ENCODE measurements at regions not wholly inside any gene's neighbourhood (a gene's known extent, or its start where the extent isn't known, plus 50 kb on each side); places are given as distances from the start of the nearest gene placed in this dataset.

GRCh38 chr5:5941486-5941885 lies 436.9 kb downstream of the MED10 start:
- Histone ChIP-seq H3K4me3 (ENCODE audit: insufficient read depth, low read depth, low read length) (no peak overlapping the region), H3K4me1 (ENCODE audit: insufficient read depth, low read length) (no peaks in the 10 kb centered on the region), H3K9me3 (ENCODE audit: insufficient read depth, low read depth, low read length) (peaks cover 5% of the 10 kb centered on the region), H3K79me2 (ENCODE audit: insufficient read depth, low read length) (no peaks in the 10 kb centered on the region), H2AFZ (ENCODE audit: low read depth, low read length) (no peak overlapping the region), H3K4me2 (ENCODE audit: low read length) (no peak overlapping the region), H3K36me3 (ENCODE audit: insufficient read depth, low read length) (no peaks in the 10 kb centered on the region), H3K27ac (ENCODE audit: low read depth, low read length) (no peak overlapping the region), H4K20me1 (ENCODE audit: insufficient read depth, low read length) (no peaks in the 10 kb centered on the region), H3K9ac (ENCODE audit: low read length) (no peak overlapping the region), H3K27me3 (ENCODE audit: insufficient read depth, low read length) (no peaks in the 10 kb centered on the region)
- FAIRE-seq (no peak), DNase-seq (ENCODE audit: low read depth) (no peak)
- TF ChIP-seq EZH2 (IDR thresholded peaks at IDR 0.05; ENCODE audit: insufficient read depth, low read length) (no peak), CTCF (IDR thresholded peaks at IDR 0.05; ENCODE audit: insufficient read depth, low read depth, low read length) (no peak)
- Mint-ChIP-seq H3K27me3 (ENCODE audit: low read depth, unreplicated experiment) (peaks cover 15% of the 10 kb centered on the region), H3K9me3 (ENCODE audit: unreplicated experiment) (no peaks in the 10 kb centered on the region), H3K4me3 (ENCODE audit: unreplicated experiment) (no peak overlapping the region), H3K36me3 (ENCODE audit: low read depth, unreplicated experiment) (no peaks in the 10 kb centered on the region), H3K4me1 (ENCODE audit: low read depth, unreplicated experiment) (no peaks in the 10 kb centered on the region), H3K27ac (ENCODE audit: unreplicated experiment) (no peak overlapping the region)

DNA sequence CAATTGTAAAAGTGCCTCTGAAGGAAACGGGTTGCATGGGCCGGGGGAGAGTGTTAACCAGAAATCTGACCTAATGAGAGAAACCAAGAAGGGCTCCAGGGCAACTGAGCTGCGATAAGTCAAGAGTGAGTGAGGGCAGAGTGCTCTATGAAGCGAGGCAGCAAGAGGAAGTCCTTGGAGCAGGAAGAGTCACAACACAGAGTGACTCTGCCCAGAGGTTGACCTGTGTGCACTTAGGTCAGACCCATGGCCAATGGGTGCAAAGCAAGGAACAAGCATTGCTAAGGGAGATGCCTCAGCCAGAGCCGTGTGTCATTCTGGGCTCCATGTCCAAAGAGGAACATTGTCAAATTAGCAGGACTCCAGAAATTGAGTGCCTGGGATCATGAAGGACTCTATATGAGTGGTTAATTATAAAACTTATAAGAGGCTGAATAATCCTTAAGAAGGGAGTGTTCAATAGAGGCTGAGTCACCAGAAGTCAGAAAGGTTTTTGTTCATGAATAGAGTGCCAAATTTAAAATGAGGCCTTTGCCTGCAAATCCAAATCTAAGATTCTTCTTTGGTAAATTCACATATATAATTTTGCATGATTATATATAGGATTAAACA lies 438.5 kb downstream of the MED10 start:
- Mint-ChIP-seq H3K9me3 (ENCODE audit: unreplicated experiment) (no peaks in the 10 kb centered on the region), H3K27ac (ENCODE audit: unreplicated experiment) (no peak overlapping the region), H3K36me3 (ENCODE audit: low read depth, unreplicated experiment) (no peaks in the 10 kb centered on the region), H3K4me3 (ENCODE audit: unreplicated experiment) (no peak overlapping the region), H3K4me1 (ENCODE audit: low read depth, unreplicated experiment) (no peaks in the 10 kb centered on the region), H3K27me3 (ENCODE audit: low read depth, unreplicated experiment) (peaks cover 15% of the 10 kb centered on the region)
- no peak for TF ChIP-seq EZH2 (IDR thresholded peaks at IDR 0.05; ENCODE audit: insufficient read depth, low read length)
- no peak for TF ChIP-seq CTCF (IDR thresholded peaks at IDR 0.05; ENCODE audit: insufficient read depth, low read depth, low read length)
- H3K27me3 ChIP-seq (ENCODE audit: insufficient read depth, low read length), result no peaks in the 10 kb centered on the region
- H4K20me1 ChIP-seq (ENCODE audit: insufficient read depth, low read length), result no peaks in the 10 kb centered on the region
- H3K36me3 ChIP-seq (ENCODE audit: insufficient read depth, low read length), result no peaks in the 10 kb centered on the region
- DNase-seq (ENCODE audit: low read depth) (no peak), FAIRE-seq (no peak)
- no peak overlapping the region for H3K4me2 ChIP-seq (ENCODE audit: low read length)
- no peak overlapping the region for H3K9ac ChIP-seq (ENCODE audit: low read length)
- no peaks in the 10 kb centered on the region for H3K4me1 ChIP-seq (ENCODE audit: insufficient read depth, low read length)
- no peaks in the 10 kb centered on the region for H3K79me2 ChIP-seq (ENCODE audit: insufficient read depth, low read length)
- no peak overlapping the region for H3K4me3 ChIP-seq (ENCODE audit: insufficient read depth, low read depth, low read length)
- H2AFZ ChIP-seq (ENCODE audit: low read depth, low read length), result no peak overlapping the region
- no peak overlapping the region for H3K27ac ChIP-seq (ENCODE audit: low read depth, low read length)
- peaks cover 5% of the 10 kb centered on the region for H3K9me3 ChIP-seq (ENCODE audit: insufficient read depth, low read depth, low read length)

DNA sequence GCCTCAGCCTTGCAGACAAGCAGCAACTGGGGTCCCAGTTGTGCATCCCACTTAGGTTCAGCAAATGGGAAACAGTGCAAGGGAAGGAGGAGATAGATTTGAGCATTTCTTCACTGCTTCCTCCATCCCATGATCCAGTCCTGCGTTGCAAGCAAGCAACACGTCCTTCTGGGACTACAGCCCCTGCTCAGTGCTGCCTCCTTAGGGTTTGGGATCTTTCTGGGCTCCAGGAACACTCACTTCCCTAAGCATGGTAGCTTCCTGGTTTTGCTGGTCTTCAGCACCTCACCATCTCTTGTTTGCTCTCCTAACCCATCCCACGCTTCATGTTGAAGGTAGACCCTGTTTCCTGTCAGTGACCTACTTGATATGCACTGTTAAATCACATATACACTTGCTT lies 444.7 kb downstream of the MED10 start:
- Mint-ChIP-seq H3K36me3 (ENCODE audit: low read depth, unreplicated experiment) (no peaks in the 10 kb centered on the region), H3K27ac (ENCODE audit: unreplicated experiment) (no peak overlapping the region), H3K27me3 (ENCODE audit: low read depth, unreplicated experiment) (peaks cover 21% of the 10 kb centered on the region)

More for the DNA sequence above, 444.7 kb downstream of the MED10 start:
- H3K4me2 ChIP-seq (ENCODE audit: low read length), result no peak overlapping the region
- FAIRE-seq (no peak), DNase-seq (ENCODE audit: low read depth) (no peak)
- H3K36me3 ChIP-seq (ENCODE audit: insufficient read depth, low read length), result no peaks in the 10 kb centered on the region
- H2AFZ ChIP-seq (ENCODE audit: low read depth, low read length), result no peak overlapping the region
- peaks cover 6% of the 10 kb centered on the region for H3K9me3 ChIP-seq (ENCODE audit: insufficient read depth, low read depth, low read length)
- H3K4me1 ChIP-seq (ENCODE audit: insufficient read depth, low read length), result no peaks in the 10 kb centered on the region
- no peak overlapping the region for H3K4me3 ChIP-seq (ENCODE audit: insufficient read depth, low read depth, low read length)
- H3K9ac ChIP-seq (ENCODE audit: low read length), result no peak overlapping the region
- TF ChIP-seq EZH2 (IDR thresholded peaks at IDR 0.05; ENCODE audit: insufficient read depth, low read length) (no peak), CTCF (IDR thresholded peaks at IDR 0.05; ENCODE audit: insufficient read depth, low read depth, low read length) (no peak)
- H3K79me2 ChIP-seq (ENCODE audit: insufficient read depth, low read length), result no peaks in the 10 kb centered on the region
- H3K27me3 ChIP-seq (ENCODE audit: insufficient read depth, low read length), result no peaks in the 10 kb centered on the region
- peaks cover 2% of the 10 kb centered on the region for H3K9me3 Mint-ChIP-seq (ENCODE audit: unreplicated experiment)
- H4K20me1 ChIP-seq (ENCODE audit: insufficient read depth, low read length), result no peaks in the 10 kb centered on the region
- H3K4me1 Mint-ChIP-seq (ENCODE audit: low read depth, unreplicated experiment), result no peaks in the 10 kb centered on the region
- no peak overlapping the region for H3K27ac ChIP-seq (ENCODE audit: low read depth, low read length)
- H3K4me3 Mint-ChIP-seq (ENCODE audit: unreplicated experiment), result no peak overlapping the region
